Adipocyte (in vitro differentiated cells): ENCODE measurements at regions not wholly inside any gene's neighbourhood (a gene's known extent, or its start where the extent isn't known, plus 50 kb on each side); places are given as distances from the start of the nearest gene placed in this dataset.

Experiments
- DNase-seq: peaks from one replicate; pipeline ENCODE4 v3.0.0-alpha.2; 2015; ENCODE audit warnings: low read depth
- H3K27me3 ChIP-seq: replicated peaks from 2 replicates; pipeline ENCODE4 v1.7.0; 2013; ENCODE audit warnings: mild to moderate bottlenecking, low read length, moderate library complexity; ENCODE audit not compliant: control insufficient read depth, insufficient read depth
- H3K36me3 ChIP-seq: 2 replicates; pipeline ENCODE4 v1.7.0; 2013; ENCODE audit warnings: low read length, mild to moderate bottlenecking, moderate library complexity; ENCODE audit not compliant: control insufficient read depth, insufficient read depth, severe bottlenecking
- H3K4me1 ChIP-seq: 2 replicates; pipeline ENCODE4 v1.7.0; 2013; ENCODE audit warnings: mild to moderate bottlenecking, low read length, moderate library complexity; ENCODE audit not compliant: control insufficient read depth, insufficient read depth
- H3K4me3 ChIP-seq: 2 replicates; pipeline ENCODE4 v1.7.0; 2013; ENCODE audit warnings: mild to moderate bottlenecking, low read length, moderate library complexity
- H3K9ac ChIP-seq: 2 replicates; pipeline ENCODE4 v1.7.0; 2013; ENCODE audit warnings: mild to moderate bottlenecking, low read length, moderate library complexity
- H3K9me3 ChIP-seq: 2 replicates; pipeline ENCODE4 v1.7.0; 2013; ENCODE audit warnings: mild to moderate bottlenecking, low read length, moderate library complexity; ENCODE audit not compliant: control insufficient read depth

DNA sequence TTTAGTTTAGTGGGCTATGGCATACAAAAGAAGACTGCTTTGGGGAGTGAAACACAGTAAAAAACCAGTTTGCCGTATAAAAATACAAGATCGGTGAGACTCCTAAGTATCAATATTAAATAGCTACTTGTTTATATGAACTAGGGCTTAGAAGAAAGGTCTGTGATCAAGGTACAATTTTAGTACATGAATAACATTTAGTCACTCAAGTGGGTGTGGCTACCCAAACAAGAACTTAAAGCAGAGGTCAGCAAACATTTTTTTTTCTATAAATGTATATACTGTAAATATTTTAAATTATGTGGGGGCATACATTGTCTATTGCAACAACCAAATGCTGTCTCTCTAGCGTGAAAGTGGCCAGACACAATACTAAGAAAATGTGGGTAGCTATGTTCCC, 1452.5 kb upstream of the NUDT12 start:
- Histone ChIP-seq H3K4me3 (no peak overlapping the region), H3K36me3 (no peaks in the 10 kb centered on the region), H3K4me1 (no peaks in the 10 kb centered on the region), H3K27me3 (no peaks in the 10 kb centered on the region), H3K9ac (no peak overlapping the region), H3K9me3 (no peaks in the 10 kb centered on the region)
- no peak for DNase-seq

DNA sequence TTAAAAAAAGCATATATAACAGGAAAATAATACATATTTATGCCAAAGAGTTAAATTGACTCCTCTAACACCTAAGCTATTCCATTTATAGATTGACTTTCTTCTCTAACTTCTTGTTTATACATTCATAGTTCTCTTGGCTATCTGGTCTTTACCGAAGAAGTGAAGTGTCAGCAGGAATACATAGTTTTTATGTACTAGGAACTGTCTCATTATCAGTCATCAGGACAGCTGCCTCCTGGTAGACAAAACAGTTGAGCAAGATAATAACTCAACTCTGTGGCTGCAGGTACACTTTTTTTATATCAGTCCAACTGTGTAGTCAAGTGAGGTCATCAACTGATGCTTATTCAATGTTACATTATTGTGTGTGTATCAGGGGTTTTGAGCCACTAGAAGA, 1436.0 kb upstream of the NUDT12 start:
- H3K36me3 ChIP-seq = no peaks in the 10 kb centered on the region
- no peaks in the 10 kb centered on the region for H3K4me1 ChIP-seq
- DNase-seq = no peak
- H3K9ac ChIP-seq = no peak overlapping the region
- no peaks in the 10 kb centered on the region for H3K9me3 ChIP-seq
- no peak overlapping the region for H3K4me3 ChIP-seq
- H3K27me3 ChIP-seq = no peaks in the 10 kb centered on the region

DNA sequence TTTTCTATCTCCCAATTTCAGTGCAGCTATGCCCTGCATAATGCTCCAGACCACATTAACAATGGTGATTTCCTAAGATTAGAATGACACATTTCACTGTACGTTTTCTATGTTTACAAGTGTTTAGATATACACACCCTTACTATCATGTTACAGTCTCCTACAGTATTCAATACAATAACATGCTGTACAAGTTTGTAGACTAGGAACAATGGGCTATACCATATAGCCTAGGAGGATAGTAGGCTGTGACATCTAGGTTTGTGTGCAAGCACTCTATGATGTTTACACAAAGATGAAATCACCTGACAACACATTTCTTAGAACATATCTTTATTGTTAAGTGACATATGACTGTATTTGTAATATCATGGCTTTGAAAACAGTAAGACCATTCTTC, 1435.6 kb upstream of the NUDT12 start:
- no peak overlapping the region for H3K4me3 ChIP-seq
- no peaks in the 10 kb centered on the region for H3K4me1 ChIP-seq
- no peaks in the 10 kb centered on the region for H3K27me3 ChIP-seq
- no peaks in the 10 kb centered on the region for H3K36me3 ChIP-seq
- DNase-seq = no peak
- no peak overlapping the region for H3K9ac ChIP-seq
- H3K9me3 ChIP-seq = no peaks in the 10 kb centered on the region

DNA sequence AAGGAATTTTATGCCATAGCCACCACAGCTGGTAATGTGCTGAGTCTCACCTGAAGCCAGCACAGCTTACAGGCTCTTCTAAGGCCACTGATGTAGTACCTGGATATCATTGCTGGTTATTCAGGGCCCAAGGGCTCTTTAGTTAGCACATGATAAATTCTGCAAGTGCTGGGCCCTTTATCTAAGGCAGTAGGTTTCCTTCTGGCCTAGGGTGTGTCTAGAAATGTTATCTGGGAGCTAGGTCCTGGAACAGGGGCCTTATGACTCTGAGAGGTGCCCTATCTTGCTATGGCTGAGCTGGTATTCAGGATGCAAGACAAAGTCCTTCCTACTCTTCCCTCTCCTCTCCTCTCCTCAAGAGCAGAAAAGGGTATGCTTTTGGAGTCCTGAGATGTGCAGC, 1424.5 kb upstream of the NUDT12 start:
- Histone ChIP-seq H3K36me3 (no peaks in the 10 kb centered on the region), H3K27me3 (no peaks in the 10 kb centered on the region), H3K9ac (no peak overlapping the region), H3K9me3 (peaks cover 13% of the 10 kb centered on the region), H3K4me1 (no peaks in the 10 kb centered on the region), H3K4me3 (no peak overlapping the region)
- DNase-seq = no peak

DNA sequence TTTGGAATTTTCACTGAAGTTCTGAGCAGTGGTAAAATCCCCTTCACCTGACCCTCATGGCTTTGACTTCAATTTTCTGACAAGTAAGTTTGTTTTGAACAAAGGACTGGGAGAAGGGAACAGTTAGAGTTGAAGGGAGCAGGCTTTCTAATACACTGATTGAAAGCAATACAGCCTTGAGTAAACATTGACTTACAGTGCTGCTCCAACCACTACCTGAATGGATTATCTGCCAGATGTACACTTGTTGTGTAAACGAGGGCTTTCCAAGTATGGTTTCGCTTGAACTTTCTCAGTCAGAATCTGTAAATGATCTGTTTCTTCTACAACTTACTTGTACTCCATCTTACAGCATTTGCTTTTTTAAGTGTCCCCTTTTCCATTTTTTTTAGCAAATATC, 1414.9 kb upstream of the NUDT12 start:
- H3K27me3 ChIP-seq = no peaks in the 10 kb centered on the region
- H3K4me3 ChIP-seq = no peak overlapping the region
- no peak for DNase-seq
- no peak overlapping the region for H3K9ac ChIP-seq
- H3K9me3 ChIP-seq = no peaks in the 10 kb centered on the region
- H3K36me3 ChIP-seq = no peaks in the 10 kb centered on the region
- H3K4me1 ChIP-seq = no peaks in the 10 kb centered on the region

DNA sequence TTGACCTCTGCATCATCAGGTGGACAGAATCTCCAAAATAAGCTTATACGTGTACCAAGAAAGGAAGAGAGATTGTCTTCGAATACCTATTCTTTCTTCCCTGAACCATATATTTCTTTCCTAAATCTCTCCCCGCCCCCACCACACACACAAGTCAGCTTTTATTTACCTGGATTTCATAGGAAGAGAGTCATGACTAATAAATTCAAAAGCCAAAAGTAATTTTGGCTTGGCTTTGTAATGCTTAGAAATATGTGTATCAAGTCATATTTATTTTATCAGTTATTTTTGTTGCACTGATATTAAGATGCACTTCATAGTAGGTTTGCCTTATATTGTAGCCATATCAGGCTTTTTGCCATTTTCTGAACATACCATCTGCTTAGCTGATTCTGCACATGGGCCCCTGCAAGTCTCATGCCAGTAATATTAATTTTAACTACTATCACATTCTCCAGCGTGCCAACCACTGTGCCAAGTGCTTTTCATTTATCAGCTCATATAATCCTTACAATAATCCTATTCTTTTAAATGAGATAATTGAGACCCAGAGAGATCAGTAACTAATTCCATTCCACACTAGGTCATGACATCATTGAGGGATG, 1405.3 kb upstream of the NUDT12 start:
- H3K9ac ChIP-seq = no peak overlapping the region
- H3K27me3 ChIP-seq = no peaks in the 10 kb centered on the region
- no peak overlapping the region for H3K4me3 ChIP-seq
- H3K4me1 ChIP-seq = no peaks in the 10 kb centered on the region
- no peak for DNase-seq
- no peaks in the 10 kb centered on the region for H3K9me3 ChIP-seq
- H3K36me3 ChIP-seq = no peaks in the 10 kb centered on the region

DNA sequence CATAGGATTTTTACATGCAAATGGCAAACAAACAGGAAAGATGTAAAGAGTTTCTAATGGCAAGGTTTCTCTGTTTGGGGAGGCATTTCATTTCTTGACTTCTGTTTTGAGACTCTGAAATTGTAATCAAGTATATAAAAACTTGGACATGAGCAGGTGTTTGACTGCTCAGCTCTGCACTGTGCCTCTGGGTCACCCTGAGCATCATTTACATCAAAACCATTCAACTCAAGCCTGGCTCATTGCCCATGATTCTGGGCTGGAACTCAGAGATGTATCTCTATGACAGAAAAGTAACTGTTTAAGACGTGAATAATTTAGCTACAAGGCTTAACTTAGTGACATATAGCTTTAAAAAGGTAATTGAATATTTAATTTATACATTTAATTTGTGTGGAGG, 1402.4 kb upstream of the NUDT12 start:
- no peak overlapping the region for H3K9ac ChIP-seq
- H3K9me3 ChIP-seq = peaks cover 3% of the 10 kb centered on the region
- H3K36me3 ChIP-seq = no peaks in the 10 kb centered on the region
- DNase-seq = no peak
- no peaks in the 10 kb centered on the region for H3K4me1 ChIP-seq
- H3K4me3 ChIP-seq = no peak overlapping the region
- H3K27me3 ChIP-seq = no peaks in the 10 kb centered on the region

DNA sequence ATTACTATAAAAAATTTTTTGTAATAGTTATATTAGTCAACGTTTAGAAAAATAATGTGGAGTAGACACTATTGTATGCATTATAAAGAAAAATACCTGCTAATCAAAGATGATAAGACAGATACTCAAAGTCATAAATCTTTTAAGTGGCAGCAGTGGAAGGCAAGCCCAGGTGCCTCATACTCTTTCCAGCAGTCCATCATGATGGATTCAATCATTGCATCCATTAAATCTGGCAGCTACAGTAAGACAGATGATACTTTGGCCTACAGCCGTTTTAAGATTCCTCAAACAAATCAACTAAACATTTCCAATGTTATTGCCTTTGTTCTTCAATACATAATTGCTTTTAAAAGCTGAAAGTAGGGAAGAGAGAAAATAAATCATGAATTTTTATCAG, 1392.9 kb upstream of the NUDT12 start:
- no peak overlapping the region for H3K9ac ChIP-seq
- DNase-seq = no peak
- no peaks in the 10 kb centered on the region for H3K27me3 ChIP-seq
- no peak overlapping the region for H3K4me3 ChIP-seq
- H3K9me3 ChIP-seq = peaks cover 9% of the 10 kb centered on the region
- no peaks in the 10 kb centered on the region for H3K36me3 ChIP-seq
- no peaks in the 10 kb centered on the region for H3K4me1 ChIP-seq

DNA sequence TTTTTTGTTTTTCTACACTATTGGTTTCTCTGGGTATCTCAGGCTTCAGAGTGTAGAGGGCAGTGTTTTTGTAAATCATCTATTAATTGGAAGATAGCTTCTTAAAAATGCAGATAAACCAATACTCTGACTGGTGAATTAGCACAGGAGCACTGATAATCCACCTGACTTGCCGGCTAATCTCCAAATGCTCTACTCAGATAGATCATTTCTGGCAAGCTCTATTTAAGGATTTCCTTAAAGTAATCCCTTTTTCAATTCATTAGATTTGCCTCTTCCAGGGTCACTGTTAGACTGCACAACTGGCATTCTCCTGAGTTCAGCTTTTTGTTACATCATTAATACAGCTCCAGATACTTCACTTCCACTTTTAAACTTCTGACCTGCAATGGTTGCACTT, 1390.3 kb upstream of the NUDT12 start:
- no peak for DNase-seq
- no peaks in the 10 kb centered on the region for H3K27me3 ChIP-seq
- no peaks in the 10 kb centered on the region for H3K9me3 ChIP-seq
- H3K4me1 ChIP-seq = no peaks in the 10 kb centered on the region
- no peaks in the 10 kb centered on the region for H3K36me3 ChIP-seq
- H3K4me3 ChIP-seq = no peak overlapping the region
- no peak overlapping the region for H3K9ac ChIP-seq

DNA sequence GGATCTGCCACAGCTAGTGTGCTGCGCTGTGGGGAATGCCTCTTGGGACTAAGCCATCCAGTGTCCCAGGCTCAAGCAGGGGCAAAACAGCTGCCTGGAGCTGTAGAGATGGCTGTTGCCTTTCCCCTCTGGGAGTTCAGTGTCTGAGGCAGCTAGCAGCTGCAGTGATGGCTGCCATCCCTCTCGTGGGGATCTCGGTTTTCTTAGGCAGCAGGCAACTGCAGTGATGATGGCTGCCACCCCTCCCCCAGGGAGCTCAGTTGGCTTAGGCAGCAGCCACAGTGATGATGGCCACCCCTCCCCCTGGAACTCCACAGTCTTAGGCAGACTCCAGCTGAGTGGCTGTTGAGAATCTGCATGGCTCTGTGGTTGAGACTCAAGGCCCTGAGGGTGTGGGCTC, 1389.2 kb upstream of the NUDT12 start:
- no peak overlapping the region for H3K4me3 ChIP-seq
- H3K9me3 ChIP-seq = no peaks in the 10 kb centered on the region
- H3K36me3 ChIP-seq = no peaks in the 10 kb centered on the region
- DNase-seq = no peak
- H3K4me1 ChIP-seq = no peaks in the 10 kb centered on the region
- H3K9ac ChIP-seq = no peak overlapping the region
- no peaks in the 10 kb centered on the region for H3K27me3 ChIP-seq

DNA sequence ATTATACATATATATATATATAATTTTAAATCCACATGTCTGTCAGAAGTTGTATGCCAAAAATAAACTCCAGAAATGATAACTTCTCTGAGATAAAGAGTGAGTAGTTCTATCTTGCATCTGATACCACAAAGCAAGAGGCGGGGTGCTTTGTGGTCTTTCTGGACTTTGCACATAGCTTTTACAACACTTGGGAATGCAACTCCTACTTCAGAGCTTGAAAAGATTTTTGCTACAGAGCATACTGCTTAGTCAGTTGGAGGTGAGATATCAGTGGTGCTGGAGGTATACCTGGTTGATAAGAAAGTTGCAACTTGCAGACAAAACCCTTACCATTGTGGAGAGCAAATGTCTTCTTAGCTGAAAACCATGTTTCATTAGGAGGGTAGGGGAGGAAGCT, 1384.5 kb upstream of the NUDT12 start:
- no peaks in the 10 kb centered on the region for H3K4me1 ChIP-seq
- no peaks in the 10 kb centered on the region for H3K27me3 ChIP-seq
- no peaks in the 10 kb centered on the region for H3K9me3 ChIP-seq
- no peak overlapping the region for H3K9ac ChIP-seq
- no peak overlapping the region for H3K4me3 ChIP-seq
- DNase-seq = no peak
- no peaks in the 10 kb centered on the region for H3K36me3 ChIP-seq

DNA sequence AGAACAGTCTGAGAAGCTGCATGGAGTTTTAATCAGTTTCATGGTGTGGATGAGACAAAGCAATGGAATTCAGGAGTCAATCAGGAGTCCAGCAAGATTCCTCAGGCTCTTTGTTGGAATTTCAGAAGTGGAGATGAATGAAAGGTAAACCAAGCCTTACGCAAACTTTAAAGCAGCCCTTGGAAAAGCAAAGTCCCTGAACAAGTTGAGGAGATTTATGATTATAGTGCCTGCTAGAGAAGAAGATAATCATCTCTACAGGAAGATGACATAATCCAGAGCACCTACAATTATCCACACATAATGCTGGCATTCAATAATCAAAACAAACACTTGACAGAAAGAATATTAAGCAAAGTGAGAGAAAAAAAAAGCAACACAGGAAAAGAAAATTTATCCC, 1380.1 kb upstream of the NUDT12 start:
- DNase-seq = no peak
- no peaks in the 10 kb centered on the region for H3K27me3 ChIP-seq
- no peak overlapping the region for H3K9ac ChIP-seq

More for the DNA sequence above, 1380.1 kb upstream of the NUDT12 start:
- Histone ChIP-seq H3K36me3 (no peaks in the 10 kb centered on the region), H3K9me3 (no peaks in the 10 kb centered on the region), H3K4me1 (no peaks in the 10 kb centered on the region), H3K4me3 (no peak overlapping the region)
